H9 (cell line): ENCODE measurements at regions not wholly inside any gene's neighbourhood (a gene's known extent, or its start where the extent isn't known, plus 50 kb on each side); places are given as distances from the start of the nearest gene placed in this dataset.

Source experiments
- DNase-seq: peaks from one replicate; pipeline ENCODE4 v3.0.0-alpha.2; 2017
- H2AFZ ChIP-seq: one replicate; pipeline ENCODE4 v1.6.1; 2013; ENCODE audit warnings: mild to moderate bottlenecking, low read length, control low read depth, moderate library complexity
- H2AK5ac ChIP-seq: 2 replicates; pipeline ENCODE4 v1.6.1; 2013; ENCODE audit warnings: low read length, control low read depth, mixed read lengths; ENCODE audit not compliant: insufficient read length
- H2BK120ac ChIP-seq: one replicate; pipeline ENCODE4 v1.6.1; 2013; ENCODE audit warnings: low read depth, mild to moderate bottlenecking, low read length, control low read depth, inconsistent platforms; ENCODE audit not compliant: poor library complexity, severe bottlenecking
- H2BK12ac ChIP-seq: 2 replicates; pipeline ENCODE4 v1.6.1; 2013; ENCODE audit warnings: low read length, control low read depth, mixed read lengths, low read depth; ENCODE audit not compliant: insufficient read length
- H2BK15ac ChIP-seq: 2 replicates; pipeline ENCODE4 v1.6.1; 2013; ENCODE audit warnings: low read depth, low read length, control low read depth
- H2BK20ac ChIP-seq: one replicate; pipeline ENCODE4 v1.6.1; 2013; ENCODE audit warnings: low read depth, mild to moderate bottlenecking, low read length, control low read depth, inconsistent platforms; ENCODE audit not compliant: poor library complexity, severe bottlenecking
- H2BK5ac ChIP-seq: 2 replicates; pipeline ENCODE4 v1.6.1; 2013; ENCODE audit warnings: low read length, control low read depth, mixed read lengths; ENCODE audit not compliant: insufficient read length
- H3K14ac ChIP-seq: 2 replicates; pipeline ENCODE4 v1.6.1; 2013; ENCODE audit warnings: low read length, control low read depth; ENCODE audit not compliant: insufficient read depth
- H3K18ac ChIP-seq: 2 replicates; pipeline ENCODE4 v1.6.1; 2013; ENCODE audit warnings: low read depth, mild to moderate bottlenecking, mixed read lengths, low read length, control low read depth; ENCODE audit not compliant: insufficient read length
- H3K23ac ChIP-seq: 2 replicates; pipeline ENCODE4 v1.6.1; 2013; ENCODE audit warnings: low read length, control low read depth, mixed read lengths, low read depth; ENCODE audit not compliant: insufficient read length
- H3K23me2 ChIP-seq: 2 replicates; pipeline ENCODE4 v1.6.1; 2013; ENCODE audit warnings: low read depth, mild to moderate bottlenecking, mixed read lengths, low read length, control low read depth; ENCODE audit not compliant: insufficient read length, poor library complexity, severe bottlenecking
- H3K27ac ChIP-seq: 2 replicates; pipeline ENCODE4 v1.5.1; 2013; ENCODE audit warnings: low read length, control low read depth, mixed read lengths, low read depth; ENCODE audit not compliant: insufficient read length
- H3K27me3 ChIP-seq: 2 replicates; pipeline ENCODE4 v1.6.1; 2013; ENCODE audit warnings: low read length, control low read depth, inconsistent platforms; ENCODE audit not compliant: insufficient read depth
- H3K4ac ChIP-seq: 2 replicates; pipeline ENCODE4 v1.6.1; 2013; ENCODE audit warnings: low read depth, mild to moderate bottlenecking, control low read depth, inconsistent platforms, low read length, moderate library complexity
- H3K4me1 ChIP-seq: 2 replicates; pipeline ENCODE4 v1.6.1; 2013; ENCODE audit warnings: low read length, control low read depth, inconsistent platforms; ENCODE audit not compliant: insufficient read depth
- H3K4me2 ChIP-seq: 2 replicates; pipeline ENCODE4 v1.6.1; 2013; ENCODE audit warnings: low read length, control low read depth, mixed read lengths; ENCODE audit not compliant: insufficient read length, insufficient read depth
- H3K56ac ChIP-seq: 2 replicates; pipeline ENCODE4 v1.6.1; 2013; ENCODE audit warnings: low read depth, mild to moderate bottlenecking, mixed read lengths, low read length, control low read depth; ENCODE audit not compliant: insufficient read length
- H3K79me1 ChIP-seq: 2 replicates; pipeline ENCODE4 v1.6.1; 2013; ENCODE audit warnings: low read depth, mild to moderate bottlenecking, moderate library complexity, low read length, control low read depth, inconsistent platforms; ENCODE audit not compliant: insufficient read depth, poor library complexity, severe bottlenecking
- H3K79me2 ChIP-seq: 2 replicates; pipeline ENCODE4 v1.6.1; 2013; ENCODE audit warnings: low read length, control low read depth, inconsistent platforms; ENCODE audit not compliant: insufficient read depth
- H3K9ac ChIP-seq: 2 replicates; pipeline ENCODE4 v1.6.1; 2013; ENCODE audit warnings: low read length, control low read depth, mixed read lengths; ENCODE audit not compliant: insufficient read length; ENCODE audit errors: extremely low read depth
- H3K9me3 ChIP-seq: one replicate; pipeline ENCODE4 v1.6.1; 2013; ENCODE audit warnings: low read depth, low read length, inconsistent platforms; ENCODE audit not compliant: control insufficient read depth
- H3T11ph ChIP-seq: one replicate; pipeline ENCODE4 v1.6.1; 2013; ENCODE audit warnings: mild to moderate bottlenecking, low read length, control low read depth, inconsistent platforms
- H4K20me1 ChIP-seq: one replicate; pipeline ENCODE4 v1.6.1; 2013; ENCODE audit not compliant: control insufficient read depth, insufficient read length, insufficient read depth
- H4K5ac ChIP-seq: 2 replicates; pipeline ENCODE4 v1.6.1; 2013; ENCODE audit warnings: low read depth, mild to moderate bottlenecking, mixed read lengths, low read length, control low read depth; ENCODE audit not compliant: insufficient read length
- H4K8ac ChIP-seq: replicated peaks from 2 replicates; pipeline ENCODE4 v1.6.1; 2013; ENCODE audit warnings: low read length, control low read depth, mixed read lengths, low read depth; ENCODE audit not compliant: insufficient read length
- H4K91ac ChIP-seq: 2 replicates; pipeline ENCODE4 v1.6.1; 2013; ENCODE audit warnings: low read depth, mild to moderate bottlenecking, moderate library complexity, mixed read lengths, low read length, control low read depth; ENCODE audit not compliant: insufficient read length
- H3K27ac Mint-ChIP-seq, 3 experiments: 2 replicates in 2 of 3; 3 replicates in 1 of 3; pipeline ENCODE4 v1.8.0; 2020 to 2021; ENCODE audit warnings: mixed read lengths in 3 of 3, mild to moderate bottlenecking in 1 of 3, moderate library complexity in 1 of 3
- H3K27me3 Mint-ChIP-seq: 2 replicates; pipeline ENCODE4 v1.8.0; 2021; ENCODE audit warnings: low read depth, mild to moderate bottlenecking, moderate library complexity, mixed read lengths
- H3K36me3 Mint-ChIP-seq, 3 experiments: 2 replicates in 2 of 3; 3 replicates in 1 of 3; pipeline ENCODE4 v1.8.0; 2020 to 2021; ENCODE audit warnings: low read depth in 3 of 3, mixed read lengths in 3 of 3; ENCODE audit not compliant: insufficient read depth in 1 of 3
- H3K4me1 Mint-ChIP-seq, 2 experiments: 2 replicates each; pipeline ENCODE4 v1.8.0; 2020; ENCODE audit warnings: mixed read lengths in 2 of 2
- H3K4me3 Mint-ChIP-seq, 2 experiments: 2 replicates in 1 of 2; 3 replicates in 1 of 2; pipeline ENCODE4 v1.8.0; 2020 to 2021; ENCODE audit warnings: mild to moderate bottlenecking in 2 of 2, mixed read lengths in 2 of 2, moderate library complexity in 1 of 2
- H3K9me3 Mint-ChIP-seq, 2 experiments: 2 replicates in 1 of 2; 3 replicates in 1 of 2; pipeline ENCODE4 v1.8.0; 2020; ENCODE audit warnings: mild to moderate bottlenecking in 2 of 2, mixed read lengths in 2 of 2, moderate library complexity in 1 of 2
- WGBS: extraction: QIAGEN DNeasy Blood & Tissue Kit; methylation state at CpG from one replicate; pipeline ENCODE4 v1.1.7; 2013; ENCODE audit warnings: missing lambda C conversion rate, low lambda C conversion rate, mixed read lengths; ENCODE audit not compliant: insufficient read length; ENCODE audit errors: extremely low coverage; 5-methylcytosine and 5-hydroxymethylcytosine counted together
- TF ChIP-seq, protein P1 (sequence below): fragments of 200-600 bp; sonication (generic); conservative IDR thresholded peaks from 3 replicates; pipeline ENCODE4 v1.8.0; 2021; ENCODE audit warnings: antibody characterized with exemption, mild to moderate bottlenecking

- H3K79me2 ChIP-seq: no peaks in the 10 kb centered on the region
Measured at GRCh38 chr21:27704567-27705166, 737.8 kb upstream of the ADAMTS5 start.

More at GRCh38 chr21:27704567-27705166, 737.8 kb upstream of the ADAMTS5 start:
- H2BK12ac ChIP-seq: no peak overlapping the region
- no peak overlapping the region for H4K91ac ChIP-seq
- no peak overlapping the region for H2AFZ ChIP-seq
- H3K9me3 ChIP-seq: no peaks in the 10 kb centered on the region
- TF ChIP-seq, protein P1, sequence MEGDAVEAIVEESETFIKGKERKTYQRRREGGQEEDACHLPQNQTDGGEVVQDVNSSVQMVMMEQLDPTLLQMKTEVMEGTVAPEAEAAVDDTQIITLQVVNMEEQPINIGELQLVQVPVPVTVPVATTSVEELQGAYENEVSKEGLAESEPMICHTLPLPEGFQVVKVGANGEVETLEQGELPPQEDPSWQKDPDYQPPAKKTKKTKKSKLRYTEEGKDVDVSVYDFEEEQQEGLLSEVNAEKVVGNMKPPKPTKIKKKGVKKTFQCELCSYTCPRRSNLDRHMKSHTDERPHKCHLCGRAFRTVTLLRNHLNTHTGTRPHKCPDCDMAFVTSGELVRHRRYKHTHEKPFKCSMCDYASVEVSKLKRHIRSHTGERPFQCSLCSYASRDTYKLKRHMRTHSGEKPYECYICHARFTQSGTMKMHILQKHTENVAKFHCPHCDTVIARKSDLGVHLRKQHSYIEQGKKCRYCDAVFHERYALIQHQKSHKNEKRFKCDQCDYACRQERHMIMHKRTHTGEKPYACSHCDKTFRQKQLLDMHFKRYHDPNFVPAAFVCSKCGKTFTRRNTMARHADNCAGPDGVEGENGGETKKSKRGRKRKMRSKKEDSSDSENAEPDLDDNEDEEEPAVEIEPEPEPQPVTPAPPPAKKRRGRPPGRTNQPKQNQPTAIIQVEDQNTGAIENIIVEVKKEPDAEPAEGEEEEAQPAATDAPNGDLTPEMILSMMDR: no peak
- Mint-ChIP-seq H3K27me3 (no peaks in the 10 kb centered on the region), H3K4me1 (no peaks in the 10 kb centered on the region), H3K4me3 (no peak overlapping the region), H3K27ac (no peak overlapping the region), H3K9me3 (peaks cover 3 to 11% of the 10 kb centered on the region in 2 experiments; a peak in 4 of 5 replicates), H3K36me3 (peaks cover 0 to 8% (median 0%) of the 10 kb centered on the region in 3 experiments; a peak in 2 of 7 replicates)
- no peak overlapping the region for H4K5ac ChIP-seq
- WGBS: no CpG with 5 or more reads among the region's 8 CpGs
- H2BK120ac ChIP-seq: no peak overlapping the region
- H3K14ac ChIP-seq: no peak overlapping the region
- no peaks in the 10 kb centered on the region for H3K79me1 ChIP-seq
- H2BK5ac ChIP-seq: no peak overlapping the region
- H4K8ac ChIP-seq: no peak overlapping the region
- no peak overlapping the region for H3K23ac ChIP-seq
- no peak overlapping the region for H3T11ph ChIP-seq
- H3K23me2 ChIP-seq: no peaks in the 10 kb centered on the region
- H3K27me3 ChIP-seq: no peaks in the 10 kb centered on the region
- no peak for DNase-seq
- no peak overlapping the region for H3K4ac ChIP-seq
- no peak overlapping the region for H3K18ac ChIP-seq
- no peak overlapping the region for H2AK5ac ChIP-seq
- no peaks in the 10 kb centered on the region for H4K20me1 ChIP-seq
- no peak overlapping the region for H3K56ac ChIP-seq
- H3K4me1 ChIP-seq: no peaks in the 10 kb centered on the region
- no peak overlapping the region for H2BK20ac ChIP-seq
- H3K27ac ChIP-seq: no peak overlapping the region
- no peak overlapping the region for H2BK15ac ChIP-seq
- H3K4me2 ChIP-seq: no peak overlapping the region
- H3K9ac ChIP-seq: no peak overlapping the region
